ENCODE measurements at regions not wholly inside any gene's neighbourhood (a gene's known extent, or its start where the extent isn't known, plus 50 kb on each side); places are given as distances from the start of the nearest gene placed in this dataset.

DNA sequence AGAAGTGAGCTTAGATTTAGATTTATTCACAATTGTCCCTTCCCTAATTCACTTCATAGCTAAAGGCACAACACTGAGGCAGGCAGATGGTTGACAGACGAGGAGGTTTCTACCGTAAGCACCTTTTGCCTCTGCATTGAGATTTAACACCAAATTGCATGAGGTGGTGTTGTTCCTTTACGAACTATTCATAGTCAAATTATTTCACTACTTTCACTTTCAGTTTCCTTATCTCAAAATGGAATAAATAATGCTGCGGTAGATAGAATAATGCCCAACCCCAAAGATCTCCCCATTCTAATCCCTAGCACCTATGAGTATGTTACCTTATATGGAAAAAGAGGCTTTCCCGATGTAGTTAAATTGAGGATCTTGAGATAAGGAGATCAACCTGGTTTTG lies 58.9 kb upstream of the LINC00305 start:
- H3K4me3 ChIP-seq (ENCODE audit: low read length) = no peak overlapping the region

DNA sequence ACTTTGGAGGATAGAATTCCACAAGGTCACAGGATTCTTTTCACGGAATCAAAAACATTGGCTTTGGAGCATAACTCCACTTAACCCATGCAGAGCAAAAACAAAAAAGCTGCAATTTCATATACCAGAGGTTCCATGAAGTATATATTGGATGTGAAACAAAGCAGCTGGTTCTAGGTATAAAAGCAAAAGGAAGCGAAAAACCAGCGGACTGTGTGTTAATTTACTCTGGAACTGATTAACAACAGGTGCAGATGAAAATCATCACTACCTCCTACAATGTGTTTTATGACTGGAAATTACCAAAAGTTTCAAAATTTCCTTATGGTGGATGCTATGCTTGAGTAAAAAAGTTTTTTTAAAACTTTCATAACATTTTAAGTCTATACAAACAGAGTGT lies 54.4 kb upstream of the LINC00305 start:
- Histone ChIP-seq H3K27ac (ENCODE audit: low read length) (no peak overlapping the region), H3K27me3 (ENCODE audit: insufficient read depth, low read depth, low read length) (no peaks in the 10 kb centered on the region), H3F3A (ENCODE audit: insufficient read depth, low read length, poor library complexity, severe bottlenecking) (no peaks in the 10 kb centered on the region), H3K36me3 (ENCODE audit: insufficient read depth, low read length) (no peaks in the 10 kb centered on the region), H3K79me2 (replicated peaks; ENCODE audit: insufficient read depth, low read length) (no peaks in the 10 kb centered on the region), H4K20me1 (ENCODE audit: insufficient read depth) (no peaks in the 10 kb centered on the region), H3K9me2 (ENCODE audit: insufficient read depth, low read length) (no peaks in the 10 kb centered on the region), H3K4me3 (ENCODE audit: low read length) (no peak overlapping the region), H3K9me3 (ENCODE audit: low read length) (no peaks in the 10 kb centered on the region), H3K9ac (ENCODE audit: low read length) (no peak overlapping the region), H3K4me2 (ENCODE audit: low read length) (no peak overlapping the region), H2AFZ (ENCODE audit: low read depth, low read length) (no peak overlapping the region)
- TF ChIP-seq TAF1 (IDR thresholded peaks at IDR 0.05; ENCODE audit: low read depth) (no peak), RAD21 (conservative IDR thresholded peaks at IDR 0.05) (no peak)
- TF ChIP-seq, protein P1, sequence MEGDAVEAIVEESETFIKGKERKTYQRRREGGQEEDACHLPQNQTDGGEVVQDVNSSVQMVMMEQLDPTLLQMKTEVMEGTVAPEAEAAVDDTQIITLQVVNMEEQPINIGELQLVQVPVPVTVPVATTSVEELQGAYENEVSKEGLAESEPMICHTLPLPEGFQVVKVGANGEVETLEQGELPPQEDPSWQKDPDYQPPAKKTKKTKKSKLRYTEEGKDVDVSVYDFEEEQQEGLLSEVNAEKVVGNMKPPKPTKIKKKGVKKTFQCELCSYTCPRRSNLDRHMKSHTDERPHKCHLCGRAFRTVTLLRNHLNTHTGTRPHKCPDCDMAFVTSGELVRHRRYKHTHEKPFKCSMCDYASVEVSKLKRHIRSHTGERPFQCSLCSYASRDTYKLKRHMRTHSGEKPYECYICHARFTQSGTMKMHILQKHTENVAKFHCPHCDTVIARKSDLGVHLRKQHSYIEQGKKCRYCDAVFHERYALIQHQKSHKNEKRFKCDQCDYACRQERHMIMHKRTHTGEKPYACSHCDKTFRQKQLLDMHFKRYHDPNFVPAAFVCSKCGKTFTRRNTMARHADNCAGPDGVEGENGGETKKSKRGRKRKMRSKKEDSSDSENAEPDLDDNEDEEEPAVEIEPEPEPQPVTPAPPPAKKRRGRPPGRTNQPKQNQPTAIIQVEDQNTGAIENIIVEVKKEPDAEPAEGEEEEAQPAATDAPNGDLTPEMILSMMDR (IDR thresholded peaks at IDR 0.05; ENCODE audit: poor library complexity, severe bottlenecking) = no peak

More for the DNA sequence above, 58.9 kb upstream of the LINC00305 start:
- Histone ChIP-seq H3K4me2 (ENCODE audit: low read length) (no peak overlapping the region), H3K27ac (ENCODE audit: low read length) (no peak overlapping the region), H3K36me3 (ENCODE audit: insufficient read depth, low read length) (no peaks in the 10 kb centered on the region), H3K9me2 (ENCODE audit: insufficient read depth, low read length) (no peaks in the 10 kb centered on the region), H3F3A (ENCODE audit: insufficient read depth, low read length, poor library complexity, severe bottlenecking) (no peaks in the 10 kb centered on the region), H3K9ac (ENCODE audit: low read length) (no peak overlapping the region), H2AFZ (ENCODE audit: low read depth, low read length) (no peak overlapping the region), H3K9me3 (ENCODE audit: low read length) (no peaks in the 10 kb centered on the region), H3K27me3 (ENCODE audit: insufficient read depth, low read depth, low read length) (no peaks in the 10 kb centered on the region), H4K20me1 (ENCODE audit: insufficient read depth) (no peaks in the 10 kb centered on the region), H3K79me2 (replicated peaks; ENCODE audit: insufficient read depth, low read length) (no peaks in the 10 kb centered on the region)
- TF ChIP-seq EZH2 (IDR thresholded peaks at IDR 0.05; ENCODE audit: borderline replicate concordance, insufficient read depth, low read length, poor library complexity, severe bottlenecking) (no peak), MXI1 (conservative IDR thresholded peaks at IDR 0.05; ENCODE audit: poor library complexity, severe bottlenecking) (no peak), POLR2AphosphoS5 (IDR thresholded peaks at IDR 0.05) (no peak), RAD21 (conservative IDR thresholded peaks at IDR 0.05) (no peak), TAF1 (IDR thresholded peaks at IDR 0.05; ENCODE audit: low read depth) (no peak), EP300 (conservative IDR thresholded peaks at IDR 0.05; ENCODE audit: poor library complexity, severe bottlenecking) (no peak), SMC3 (conservative IDR thresholded peaks at IDR 0.05; ENCODE audit: poor library complexity) (no peak)
- TF ChIP-seq, protein P1 (IDR thresholded peaks at IDR 0.05; ENCODE audit: poor library complexity, severe bottlenecking) = no peak
- TF ChIP-seq, protein P2, sequence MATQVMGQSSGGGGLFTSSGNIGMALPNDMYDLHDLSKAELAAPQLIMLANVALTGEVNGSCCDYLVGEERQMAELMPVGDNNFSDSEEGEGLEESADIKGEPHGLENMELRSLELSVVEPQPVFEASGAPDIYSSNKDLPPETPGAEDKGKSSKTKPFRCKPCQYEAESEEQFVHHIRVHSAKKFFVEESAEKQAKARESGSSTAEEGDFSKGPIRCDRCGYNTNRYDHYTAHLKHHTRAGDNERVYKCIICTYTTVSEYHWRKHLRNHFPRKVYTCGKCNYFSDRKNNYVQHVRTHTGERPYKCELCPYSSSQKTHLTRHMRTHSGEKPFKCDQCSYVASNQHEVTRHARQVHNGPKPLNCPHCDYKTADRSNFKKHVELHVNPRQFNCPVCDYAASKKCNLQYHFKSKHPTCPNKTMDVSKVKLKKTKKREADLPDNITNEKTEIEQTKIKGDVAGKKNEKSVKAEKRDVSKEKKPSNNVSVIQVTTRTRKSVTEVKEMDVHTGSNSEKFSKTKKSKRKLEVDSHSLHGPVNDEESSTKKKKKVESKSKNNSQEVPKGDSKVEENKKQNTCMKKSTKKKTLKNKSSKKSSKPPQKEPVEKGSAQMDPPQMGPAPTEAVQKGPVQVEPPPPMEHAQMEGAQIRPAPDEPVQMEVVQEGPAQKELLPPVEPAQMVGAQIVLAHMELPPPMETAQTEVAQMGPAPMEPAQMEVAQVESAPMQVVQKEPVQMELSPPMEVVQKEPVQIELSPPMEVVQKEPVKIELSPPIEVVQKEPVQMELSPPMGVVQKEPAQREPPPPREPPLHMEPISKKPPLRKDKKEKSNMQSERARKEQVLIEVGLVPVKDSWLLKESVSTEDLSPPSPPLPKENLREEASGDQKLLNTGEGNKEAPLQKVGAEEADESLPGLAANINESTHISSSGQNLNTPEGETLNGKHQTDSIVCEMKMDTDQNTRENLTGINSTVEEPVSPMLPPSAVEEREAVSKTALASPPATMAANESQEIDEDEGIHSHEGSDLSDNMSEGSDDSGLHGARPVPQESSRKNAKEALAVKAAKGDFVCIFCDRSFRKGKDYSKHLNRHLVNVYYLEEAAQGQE (IDR thresholded peaks at IDR 0.05; ENCODE audit: borderline replicate concordance) = no peak

Measured in neural cell (in vitro differentiated cells).